Liver (tissue), 8 donors: ENCODE measurements at regions not wholly inside any gene's neighbourhood (a gene's known extent, or its start where the extent isn't known, plus 50 kb on each side); places are given as distances from the start of the nearest gene placed in this dataset.
"Not testable (repeated sequence)": the region's sequence is repeated elsewhere in the genome, so short reads cannot be mapped to it uniquely, and the experiment has no call there.

Source experiments
- DNase-seq: peaks from one replicate; pipeline ENCODE4 v3.0.0-alpha.2; 2017; ENCODE audit warnings: low spot score
- H3K27ac ChIP-seq, 2 donors: one replicate each; pipeline ENCODE4 v1.7.0; 2013; ENCODE audit warnings: inconsistent platforms in 2 of 2, low read length in 2 of 2, control low read depth in 1 of 2, low read depth in 1 of 2, mild to moderate bottlenecking in 1 of 2
- H3K27me3 ChIP-seq, 4 donors: one replicate each; pipeline versions ENCODE4 v1.6.1 to v1.7.0; 2013; ENCODE audit warnings: low read length in 3 of 4, inconsistent platforms in 1 of 4, mild to moderate bottlenecking in 1 of 4, moderate library complexity in 1 of 4; ENCODE audit not compliant: control insufficient read depth in 4 of 4, insufficient read depth in 4 of 4
- H3K36me3 ChIP-seq, 4 donors: one replicate each; pipeline versions ENCODE4 v1.6.1 to v1.7.0; 2013; ENCODE audit warnings: low read length in 3 of 4, mild to moderate bottlenecking in 3 of 4, low read depth in 1 of 4, moderate library complexity in 1 of 4; ENCODE audit not compliant: control insufficient read depth in 4 of 4, insufficient read depth in 3 of 4
- H3K4me1 ChIP-seq, 4 donors: one replicate each; pipeline versions ENCODE4 v1.6.1 to v1.7.0; 2013; ENCODE audit warnings: low read length in 3 of 4, mild to moderate bottlenecking in 3 of 4, moderate library complexity in 1 of 4; ENCODE audit not compliant: control insufficient read depth in 4 of 4, insufficient read depth in 4 of 4
- H3K4me3 ChIP-seq, 3 donors: one replicate each; pipeline versions ENCODE4 v1.6.1 to v1.7.0; 2013; ENCODE audit warnings: low read length in 3 of 3, control low read depth in 1 of 3, low read depth in 1 of 3, mild to moderate bottlenecking in 1 of 3
- H3K9ac ChIP-seq, 2 donors: one replicate each; pipeline ENCODE4 v1.7.0; 2013; ENCODE audit warnings: low read length in 2 of 2, mild to moderate bottlenecking in 2 of 2, moderate library complexity in 2 of 2, control low read depth in 1 of 2, low read depth in 1 of 2
- H3K9me3 ChIP-seq, 4 donors: one replicate each; pipeline versions ENCODE4 v1.6.1 to v1.7.0; 2013; ENCODE audit warnings: low read length in 3 of 4; ENCODE audit not compliant: control insufficient read depth in 4 of 4
- ATF3 ChIP-seq: IDR thresholded peaks from 2 replicates; pipeline ENCODE4 v1.6.1; 2016; ENCODE audit warnings: antibody characterized with exemption
- EGR1 ChIP-seq, 2 donors: IDR thresholded peaks; 2 replicates each; pipeline ENCODE4 v1.6.1; 2016 to 2018; ENCODE audit warnings: antibody characterized with exemption in 2 of 2, low read depth in 2 of 2
- FOXA1 ChIP-seq: IDR thresholded peaks from 2 replicates; pipeline ENCODE4 v1.6.1; 2016; ENCODE audit warnings: antibody characterized with exemption
- FOXA2 ChIP-seq: IDR thresholded peaks from 2 replicates; pipeline ENCODE4 v1.6.1; 2016; ENCODE audit warnings: antibody characterized with exemption
- GABPA ChIP-seq, 2 donors: IDR thresholded peaks in 1 of 2; conservative IDR thresholded peaks in 1 of 2; 2 replicates each; pipeline ENCODE4 v1.6.1; 2016; ENCODE audit warnings: antibody characterized with exemption in 2 of 2, mild to moderate bottlenecking in 1 of 2, moderate library complexity in 1 of 2
- HNF4A ChIP-seq, 2 donors: conservative IDR thresholded peaks; 2 replicates each; pipeline ENCODE4 v1.6.1; 2016; ENCODE audit warnings: antibody characterized with exemption in 2 of 2, mild to moderate bottlenecking in 2 of 2
- HNF4G ChIP-seq: IDR thresholded peaks from 2 replicates; pipeline ENCODE4 v1.6.1; 2016; ENCODE audit warnings: antibody characterized with exemption
- JUND ChIP-seq, 2 donors: IDR thresholded peaks; 2 replicates each; pipeline ENCODE4 v1.6.1; 2016; ENCODE audit warnings: antibody characterized with exemption in 2 of 2
- MAX ChIP-seq: IDR thresholded peaks from 2 replicates; pipeline ENCODE4 v1.6.1; 2016; ENCODE audit warnings: antibody characterized with exemption
- NR2F2 ChIP-seq: IDR thresholded peaks from 2 replicates; pipeline ENCODE4 v1.6.1; 2016; ENCODE audit warnings: antibody characterized with exemption
- RAD21 ChIP-seq, 2 donors: IDR thresholded peaks; 2 replicates each; pipeline ENCODE4 v1.6.1; 2016; ENCODE audit warnings: antibody characterized with exemption in 2 of 2, mild to moderate bottlenecking in 2 of 2
- REST ChIP-seq: IDR thresholded peaks from 2 replicates; pipeline ENCODE4 v1.6.1; 2016; ENCODE audit warnings: antibody characterized with exemption, mild to moderate bottlenecking
- RXRA ChIP-seq, 2 donors: IDR thresholded peaks; 2 replicates each; pipeline ENCODE4 v1.6.1; 2017 to 2018; ENCODE audit warnings: antibody characterized with exemption in 2 of 2, mild to moderate bottlenecking in 1 of 2
- SP1 ChIP-seq: IDR thresholded peaks from 2 replicates; pipeline ENCODE4 v1.6.1; 2018; ENCODE audit warnings: antibody characterized with exemption, mild to moderate bottlenecking
- TAF1 ChIP-seq: conservative IDR thresholded peaks from 2 replicates; pipeline ENCODE4 v1.6.1; 2016; ENCODE audit warnings: antibody characterized with exemption, mild to moderate bottlenecking
- YY1 ChIP-seq: IDR thresholded peaks from 2 replicates; pipeline ENCODE4 v1.6.1; 2016; ENCODE audit warnings: antibody characterized with exemption, mild to moderate bottlenecking
- WGBS: extraction: QIAGEN DNeasy Blood & Tissue Kit; methylation state at CpG from one replicate; pipeline ENCODE4 v1.1.7; 2013; 5-methylcytosine and 5-hydroxymethylcytosine counted together
- TF ChIP-seq, protein P1 (sequence below): fragments of 150-350 bp; IDR thresholded peaks from 2 replicates; pipeline ENCODE4 v1.5.1; 2017; ENCODE audit warnings: improper control_type of control experiment, low read depth, low read length; ENCODE audit not compliant: missing input control
- TF ChIP-seq, protein P2 (sequence below): IDR thresholded peaks from 2 replicates; pipeline ENCODE4 v1.6.1; 2016; ENCODE audit warnings: antibody characterized with exemption
- donor health status: healthy.
- donor health status: healthy.
- donor health status: healthy.
- donor health status: healthy.
- donor health status: healthy.

GRCh38 chr9:25302601-25303000 is 375.6 kb downstream of the TUSC1 start:
- no peak overlapping the region for H3K4me3 ChIP-seq
- H3K27me3 ChIP-seq: no peaks in the 10 kb centered on the region
- H3K9ac ChIP-seq: no peak overlapping the region
- no peaks in the 10 kb centered on the region for H3K4me1 ChIP-seq
- TF ChIP-seq YY1: no peak
- TF ChIP-seq, protein P1, sequence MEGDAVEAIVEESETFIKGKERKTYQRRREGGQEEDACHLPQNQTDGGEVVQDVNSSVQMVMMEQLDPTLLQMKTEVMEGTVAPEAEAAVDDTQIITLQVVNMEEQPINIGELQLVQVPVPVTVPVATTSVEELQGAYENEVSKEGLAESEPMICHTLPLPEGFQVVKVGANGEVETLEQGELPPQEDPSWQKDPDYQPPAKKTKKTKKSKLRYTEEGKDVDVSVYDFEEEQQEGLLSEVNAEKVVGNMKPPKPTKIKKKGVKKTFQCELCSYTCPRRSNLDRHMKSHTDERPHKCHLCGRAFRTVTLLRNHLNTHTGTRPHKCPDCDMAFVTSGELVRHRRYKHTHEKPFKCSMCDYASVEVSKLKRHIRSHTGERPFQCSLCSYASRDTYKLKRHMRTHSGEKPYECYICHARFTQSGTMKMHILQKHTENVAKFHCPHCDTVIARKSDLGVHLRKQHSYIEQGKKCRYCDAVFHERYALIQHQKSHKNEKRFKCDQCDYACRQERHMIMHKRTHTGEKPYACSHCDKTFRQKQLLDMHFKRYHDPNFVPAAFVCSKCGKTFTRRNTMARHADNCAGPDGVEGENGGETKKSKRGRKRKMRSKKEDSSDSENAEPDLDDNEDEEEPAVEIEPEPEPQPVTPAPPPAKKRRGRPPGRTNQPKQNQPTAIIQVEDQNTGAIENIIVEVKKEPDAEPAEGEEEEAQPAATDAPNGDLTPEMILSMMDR: no peak
- TF ChIP-seq TAF1: no peak
- no peak for TF ChIP-seq NR2F2
- DNase-seq: no peak
- H3K36me3 ChIP-seq: no peaks in the 10 kb centered on the region
- no peak overlapping the region for H3K27ac ChIP-seq
- H3K9me3 ChIP-seq: peaks cover 0 to 1% (median 0%) of the 10 kb centered on the region in 4 donors
- WGBS: 28% methylated on average over 1 of the region's 1 CpG

DNA sequence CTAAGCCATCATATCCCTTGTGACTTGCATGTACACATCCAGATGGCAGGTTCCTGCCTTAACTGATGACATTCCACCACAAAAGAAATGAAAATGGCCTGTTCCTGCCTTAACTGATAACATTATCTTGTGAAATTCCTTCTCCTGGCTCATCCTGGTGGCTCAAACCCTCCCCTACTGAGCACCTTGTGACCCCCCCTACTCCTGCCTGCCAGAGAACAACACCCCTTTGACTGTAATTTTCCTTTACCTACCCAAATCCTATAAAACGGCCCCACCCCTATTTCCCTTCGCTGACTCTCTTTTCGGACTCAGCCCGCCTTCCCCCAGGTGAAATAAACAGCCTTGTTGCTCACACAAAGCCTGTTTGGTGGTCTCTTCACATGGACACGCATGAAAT is 390.0 kb downstream of the TUSC1 start:
- not testable (repeated sequence) for H3K9me3 ChIP-seq, H3K4me1 ChIP-seq, DNase-seq, H3K27me3 ChIP-seq, H3K27ac ChIP-seq, H3K4me3 ChIP-seq, H3K9ac ChIP-seq, H3K36me3 ChIP-seq
- 75% methylated on average over 5 of the region's 5 CpGs for WGBS

GRCh38 chr9:25284365-25284764 is 393.9 kb downstream of the TUSC1 start:
- H3K27ac ChIP-seq: no peak overlapping the region
- H3K9ac ChIP-seq: no peak overlapping the region
- no peaks in the 10 kb centered on the region for H3K4me1 ChIP-seq
- no peak for TF ChIP-seq TAF1
- TF ChIP-seq EGR1 (IDR thresholded peaks at IDR 0.05; ENCODE audit: low read depth in 2 of 2): no peak
- TF ChIP-seq NR2F2: no peak
- no peak for TF ChIP-seq RAD21 (IDR thresholded peaks at IDR 0.05)
- no peak for TF ChIP-seq HNF4A (conservative IDR thresholded peaks at IDR 0.05)
- TF ChIP-seq REST: no peak
- no peak for TF ChIP-seq YY1
- TF ChIP-seq JUND (IDR thresholded peaks at IDR 0.05): no peak
- TF ChIP-seq SP1: no peak
- no peak for TF ChIP-seq ATF3
- TF ChIP-seq, protein P1: no peak
- no peak for TF ChIP-seq MAX
- no peak for TF ChIP-seq FOXA1
- TF ChIP-seq, protein P2, sequence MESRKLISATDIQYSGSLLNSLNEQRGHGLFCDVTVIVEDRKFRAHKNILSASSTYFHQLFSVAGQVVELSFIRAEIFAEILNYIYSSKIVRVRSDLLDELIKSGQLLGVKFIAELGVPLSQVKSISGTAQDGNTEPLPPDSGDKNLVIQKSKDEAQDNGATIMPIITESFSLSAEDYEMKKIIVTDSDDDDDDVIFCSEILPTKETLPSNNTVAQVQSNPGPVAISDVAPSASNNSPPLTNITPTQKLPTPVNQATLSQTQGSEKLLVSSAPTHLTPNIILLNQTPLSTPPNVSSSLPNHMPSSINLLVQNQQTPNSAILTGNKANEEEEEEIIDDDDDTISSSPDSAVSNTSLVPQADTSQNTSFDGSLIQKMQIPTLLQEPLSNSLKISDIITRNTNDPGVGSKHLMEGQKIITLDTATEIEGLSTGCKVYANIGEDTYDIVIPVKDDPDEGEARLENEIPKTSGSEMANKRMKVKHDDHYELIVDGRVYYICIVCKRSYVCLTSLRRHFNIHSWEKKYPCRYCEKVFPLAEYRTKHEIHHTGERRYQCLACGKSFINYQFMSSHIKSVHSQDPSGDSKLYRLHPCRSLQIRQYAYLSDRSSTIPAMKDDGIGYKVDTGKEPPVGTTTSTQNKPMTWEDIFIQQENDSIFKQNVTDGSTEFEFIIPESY: no peak
- no peak for TF ChIP-seq GABPA (IDR thresholded peaks at IDR 0.05 in 1 of 2, conservative IDR thresholded peaks at IDR 0.05 in 1 of 2)
- TF ChIP-seq HNF4G: no peak
- TF ChIP-seq FOXA2: no peak
- TF ChIP-seq RXRA (IDR thresholded peaks at IDR 0.05): no peak
- DNase-seq: no peak
- no peak overlapping the region for H3K4me3 ChIP-seq
- no peaks in the 10 kb centered on the region for H3K9me3 ChIP-seq
- no peaks in the 10 kb centered on the region for H3K36me3 ChIP-seq
- WGBS: 30% methylated on average over 1 of the region's 1 CpG
- no peaks in the 10 kb centered on the region for H3K27me3 ChIP-seq
